Stimulated activated CD4-positive, alpha-beta T cell treated with anti-CD3 and anti-CD28 coated beads, Interleukin-1b, Interleukin-23, amount 100 ng/mL, for 4 hours (primary cell): ENCODE measurements at regions not wholly inside any gene's neighbourhood (a gene's known extent, or its start where the extent isn't known, plus 50 kb on each side); places are given as distances from the start of the nearest gene placed in this dataset.

Source experiments
- DNase-seq, 2 donors: peaks; one replicate each; pipeline ENCODE4 v3.0.0-alpha.2; 2020; ENCODE audit warnings: low read depth in 2 of 2

DNA sequence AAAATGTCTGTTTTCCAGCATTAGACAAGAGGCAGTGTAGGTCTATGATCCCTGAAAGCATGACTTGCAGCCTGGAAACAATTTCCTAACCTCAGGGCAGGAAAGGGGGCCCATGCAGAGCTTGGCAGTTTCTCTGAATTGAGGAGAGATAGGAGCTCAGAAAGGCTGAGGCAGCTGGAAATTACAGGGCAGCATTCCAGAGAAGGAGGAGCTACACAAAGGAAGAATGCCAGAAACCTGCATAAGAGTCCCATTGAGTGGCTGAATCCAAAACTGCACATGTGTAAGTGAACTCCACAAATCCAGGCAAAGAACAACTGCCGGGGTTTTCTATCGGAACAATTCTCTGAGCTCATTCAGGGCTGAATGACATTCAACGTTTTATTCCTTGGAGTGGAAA, 346.8 kb downstream of the PIK3R1 start:
- no peak for DNase-seq

DNA sequence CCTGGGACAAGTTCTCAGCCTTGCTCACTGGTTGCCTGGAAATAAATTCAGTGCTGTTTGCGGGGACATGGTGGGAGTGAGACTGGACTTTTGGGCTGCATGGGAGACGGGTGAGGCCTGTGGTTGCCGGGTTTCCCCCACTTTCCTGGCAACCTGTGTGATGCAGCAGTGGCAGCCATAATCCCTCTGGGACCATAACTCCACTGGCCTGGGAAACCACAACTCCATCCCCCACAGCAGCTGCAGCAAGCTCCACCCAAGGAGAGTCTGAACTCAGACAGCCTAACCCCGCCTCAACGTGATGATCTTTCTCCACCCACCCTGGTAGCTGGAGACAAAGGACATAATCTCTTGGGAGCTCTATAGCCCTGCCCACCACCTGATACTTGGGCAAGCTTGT, 349.9 kb downstream of the PIK3R1 start:
- no peak for DNase-seq

DNA sequence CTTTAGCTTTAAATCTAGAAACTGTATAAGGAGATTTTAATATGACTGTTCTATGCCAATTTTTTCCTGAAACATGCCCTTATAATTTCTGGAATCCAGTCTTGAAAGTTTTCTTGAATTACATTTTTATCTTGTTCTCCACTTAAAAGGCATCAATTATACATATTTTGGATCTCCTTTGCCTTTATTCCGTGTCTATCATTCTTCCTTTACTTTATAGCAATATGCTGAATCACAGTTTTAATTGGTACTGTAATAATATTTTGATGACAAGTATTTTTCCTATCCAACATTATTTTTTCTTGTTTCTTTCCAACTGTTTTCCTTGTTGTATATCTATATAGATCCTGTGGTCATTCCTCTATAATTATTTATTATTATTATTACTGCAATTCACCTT, 361.2 kb downstream of the PIK3R1 start:
- DNase-seq: no peak

DNA sequence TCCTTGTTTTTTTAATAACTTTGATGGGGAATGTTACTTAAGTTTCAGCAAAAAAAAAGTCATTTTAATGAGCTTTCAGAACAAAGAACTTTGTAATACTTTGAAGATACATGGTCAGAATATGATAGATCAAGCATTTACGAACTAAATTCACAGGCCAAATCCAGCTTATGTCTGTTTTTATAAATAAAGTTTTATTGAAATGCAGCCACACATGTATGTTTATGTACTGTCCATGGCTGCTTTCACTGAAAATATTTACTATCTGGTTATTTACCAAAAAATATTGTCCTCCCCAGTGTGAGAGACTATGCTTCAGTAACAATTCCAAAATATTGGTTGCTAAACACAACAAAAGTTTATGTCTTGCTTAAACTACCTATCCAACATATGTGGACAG, 366.7 kb downstream of the PIK3R1 start:
- no peak for DNase-seq

DNA sequence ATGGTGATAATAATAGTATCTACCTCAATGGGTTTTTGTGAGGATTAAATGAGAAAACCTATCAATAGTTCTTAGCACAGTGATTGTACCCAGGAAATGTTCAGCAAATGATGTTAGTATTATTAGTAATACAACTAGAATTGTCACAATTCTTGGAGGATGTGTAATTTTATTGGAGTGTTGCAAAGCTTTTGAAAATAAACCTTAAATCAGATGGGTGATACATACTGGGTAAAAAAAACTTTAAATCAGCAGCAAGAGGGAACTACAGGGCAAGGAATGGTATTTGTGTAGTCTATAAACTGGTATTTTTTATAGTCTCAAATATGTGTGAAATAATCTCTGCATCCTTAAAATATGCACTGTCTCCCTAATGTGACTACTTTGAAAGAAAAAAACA, 371.6 kb downstream of the PIK3R1 start:
- DNase-seq: no peak

DNA sequence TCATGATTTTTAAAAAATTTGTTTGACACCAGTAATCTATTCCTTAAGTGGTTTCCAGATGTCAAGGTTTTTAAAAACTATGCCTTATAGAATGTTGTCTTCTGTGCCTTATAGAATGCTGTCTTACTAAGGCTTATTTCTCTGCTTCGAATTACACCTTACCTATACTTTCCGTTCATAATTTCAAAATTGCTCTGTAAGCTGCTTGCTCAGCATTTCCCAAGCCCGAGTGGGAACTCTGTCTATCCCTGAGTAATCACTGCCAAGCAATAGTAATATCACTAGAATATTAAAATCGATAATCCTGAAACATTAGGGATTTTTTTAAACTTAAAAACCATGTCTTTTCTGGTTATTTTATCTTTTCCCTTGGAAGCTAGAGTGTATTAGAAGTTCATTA, 376.3 kb downstream of the PIK3R1 start:
- no peak for DNase-seq

DNA sequence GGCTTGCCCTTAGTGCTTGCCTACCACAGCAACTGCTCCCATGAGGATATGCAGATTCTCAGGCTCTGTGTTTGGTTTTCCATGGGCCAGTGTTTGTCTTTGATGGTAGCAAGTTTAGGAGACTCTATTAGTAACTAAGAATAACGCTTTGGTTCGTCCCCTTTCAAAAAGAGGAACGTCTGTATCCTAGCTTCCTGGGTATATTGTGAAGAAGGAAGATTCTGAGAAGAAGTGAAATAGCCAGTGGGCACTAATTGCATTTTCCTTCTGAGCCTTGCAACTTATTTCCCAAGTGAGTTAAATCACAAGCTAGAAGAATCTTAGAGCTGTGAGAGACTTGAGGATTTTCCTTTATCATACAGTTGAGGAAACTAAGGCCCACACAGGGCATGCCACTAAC, 376.8 kb downstream of the PIK3R1 start:
- DNase-seq: no peak

DNA sequence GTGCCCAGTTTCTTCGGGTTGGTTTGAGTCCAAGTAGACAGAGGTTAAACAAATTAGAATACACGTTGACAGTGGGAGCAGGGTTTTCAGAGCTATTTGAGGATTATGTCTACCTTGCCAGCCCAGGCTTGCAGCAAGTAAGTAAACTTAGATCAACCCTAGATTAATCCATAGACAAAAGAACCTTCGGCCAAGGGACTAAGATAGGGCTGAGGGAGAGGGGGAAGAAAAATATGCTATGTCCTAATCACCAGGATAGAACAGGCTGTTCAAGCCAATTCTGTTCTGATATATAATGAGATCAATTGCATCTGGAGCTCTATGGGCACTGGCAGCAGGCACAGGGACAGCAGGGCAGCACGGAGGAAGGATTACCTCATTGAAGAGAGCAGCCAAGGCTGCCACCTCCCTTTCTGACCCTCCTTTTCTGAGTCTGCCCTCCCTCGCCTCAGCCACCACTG, 377.7 kb downstream of the PIK3R1 start:
- no peak for DNase-seq

DNA sequence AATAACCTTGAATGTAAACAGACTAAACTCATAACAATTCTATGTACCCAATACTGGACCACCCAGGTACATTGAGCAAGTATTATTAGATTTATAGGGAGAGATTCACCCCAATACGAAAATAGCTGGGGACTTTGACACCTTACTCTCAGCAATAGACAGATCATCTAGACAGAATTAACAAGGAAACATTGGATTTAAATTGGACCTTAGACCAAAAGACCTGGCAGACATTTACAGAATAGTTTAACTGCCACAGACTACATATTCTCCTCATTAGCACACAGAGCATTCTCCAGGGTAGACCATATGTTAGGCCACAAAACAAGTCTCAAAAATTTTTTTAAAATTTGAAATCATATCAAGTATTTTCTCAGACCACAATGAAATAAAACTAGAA, 397.4 kb downstream of the PIK3R1 start:
- DNase-seq: no peak

DNA sequence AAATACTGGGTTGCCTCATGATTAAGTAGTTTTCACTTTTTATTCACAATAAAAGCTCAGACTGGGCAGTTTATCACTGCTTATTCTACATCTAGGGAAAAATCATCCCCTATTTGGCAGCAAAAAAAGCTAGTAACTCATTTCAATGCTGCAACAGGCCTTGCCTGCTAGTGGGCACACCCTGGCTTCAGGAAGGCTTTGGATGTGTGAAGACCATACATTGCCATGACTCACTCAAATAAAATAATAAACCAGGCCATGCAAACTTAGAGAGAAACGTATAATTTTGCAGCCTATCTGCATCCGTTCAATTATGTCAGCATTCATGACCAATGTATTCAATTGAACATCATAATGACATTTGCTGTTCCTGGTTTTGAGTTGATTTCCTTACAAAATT, 402.9 kb downstream of the PIK3R1 start:
- DNase-seq: no peak

DNA sequence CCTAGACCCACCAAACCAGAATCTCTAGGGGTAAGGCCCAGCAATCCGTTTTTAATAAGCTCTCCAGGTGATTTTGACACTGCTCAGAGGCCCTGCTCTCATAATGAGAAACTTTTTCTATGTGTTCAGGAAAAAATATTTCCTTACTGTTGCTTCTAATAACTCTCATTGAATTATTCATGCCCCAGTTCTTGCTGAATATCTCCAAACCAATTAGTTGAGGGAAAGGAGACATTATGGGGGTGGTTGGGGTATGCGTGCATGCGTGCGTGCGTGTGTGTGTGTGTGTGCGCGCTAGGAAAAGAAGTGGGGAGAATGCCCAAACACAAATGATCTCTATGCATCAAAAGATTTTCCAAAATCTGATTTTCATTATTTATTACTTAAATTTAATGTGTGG, 411.4 kb downstream of the PIK3R1 start:
- DNase-seq: no peak

DNA sequence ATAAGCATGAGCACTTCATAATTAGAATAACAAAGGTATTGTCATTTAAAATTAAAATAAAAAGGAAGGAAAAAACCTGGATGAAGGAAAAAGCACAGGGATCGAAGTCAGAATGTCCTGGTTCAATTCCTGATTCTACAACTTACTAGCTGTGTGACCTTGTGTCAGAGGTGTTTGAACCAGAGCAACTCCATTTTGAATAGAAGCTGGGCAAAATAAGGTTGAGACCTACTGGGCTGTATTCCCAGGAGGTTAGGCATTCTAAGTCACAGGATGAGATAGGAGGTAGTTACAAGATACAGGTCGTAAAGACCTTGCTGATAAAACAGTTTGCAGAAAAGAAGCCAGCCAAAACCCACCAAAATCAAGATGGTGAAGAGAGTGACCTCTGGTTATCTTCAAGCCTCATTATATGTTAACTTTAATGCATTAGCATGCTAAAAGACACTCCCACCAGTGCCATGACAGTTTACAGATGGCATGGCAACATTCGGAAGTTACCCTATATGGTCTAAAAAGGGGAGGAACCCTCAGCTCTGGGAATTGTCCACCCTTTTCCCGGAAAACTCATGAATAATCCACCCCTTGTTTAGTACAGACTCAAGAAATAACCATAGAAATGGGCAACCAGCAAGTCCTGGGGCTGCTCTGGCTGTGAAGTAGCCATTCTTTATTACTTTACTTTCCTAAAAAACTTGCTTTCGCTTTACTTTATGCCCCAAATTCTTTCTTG, 412.7 kb downstream of the PIK3R1 start:
- DNase-seq: no peak

DNA sequence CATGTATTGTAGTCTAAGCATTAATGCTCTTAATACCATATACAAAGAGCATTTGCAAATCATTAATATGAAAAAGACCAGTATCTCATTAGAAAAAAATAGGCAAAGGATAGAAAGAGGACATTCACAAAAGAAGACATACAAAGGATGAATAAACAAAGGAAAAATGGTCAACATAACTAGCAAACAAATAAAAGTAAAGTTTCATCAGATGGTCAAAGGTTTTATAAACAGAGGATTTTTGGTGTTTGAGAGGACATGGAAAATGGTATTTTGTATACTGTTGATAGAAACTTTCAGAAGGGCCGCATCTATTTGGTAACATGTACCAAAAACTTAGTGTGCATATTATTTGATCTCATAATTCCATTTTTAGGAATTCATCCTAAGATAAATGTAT, 414.8 kb downstream of the PIK3R1 start:
- DNase-seq: no peak

DNA sequence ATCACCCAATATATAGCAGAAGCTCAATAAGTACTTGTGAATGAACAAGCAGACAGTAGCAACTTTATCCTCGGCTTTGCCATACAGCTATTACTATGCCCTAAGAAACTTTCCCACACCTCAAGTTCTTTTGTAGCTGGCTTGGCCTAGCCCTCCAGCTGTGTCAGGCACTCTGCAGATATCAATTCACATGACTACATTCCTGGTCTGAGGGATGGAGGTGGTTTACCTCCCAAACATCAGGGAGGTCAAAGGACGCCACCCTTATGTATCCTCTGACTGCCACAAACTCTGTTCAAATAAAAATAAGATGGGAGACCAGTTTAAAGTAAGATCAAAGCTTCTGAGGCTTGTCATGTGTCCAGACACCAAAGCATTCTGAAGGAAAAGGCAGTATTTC, 416.3 kb downstream of the PIK3R1 start:
- no peak for DNase-seq

DNA sequence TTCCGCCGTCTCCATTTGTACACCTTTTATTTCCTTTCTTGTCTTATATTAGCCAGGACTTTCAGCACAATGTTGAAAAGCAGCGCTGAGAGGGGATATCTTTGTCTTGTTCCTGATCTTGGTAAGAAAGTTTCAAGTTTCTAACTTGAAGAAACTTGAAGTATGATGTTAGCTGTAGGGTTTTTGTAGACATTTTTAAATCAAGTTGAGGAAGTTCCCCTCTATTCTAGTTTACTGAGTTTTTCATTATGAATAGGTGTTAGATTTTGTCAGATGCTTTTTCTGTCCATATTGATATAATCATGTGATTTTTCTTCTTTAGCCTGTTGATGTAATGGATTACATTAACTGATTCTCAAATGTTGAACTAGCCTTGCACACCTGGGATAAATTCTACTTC, 425.7 kb downstream of the PIK3R1 start:
- no peak for DNase-seq

DNA sequence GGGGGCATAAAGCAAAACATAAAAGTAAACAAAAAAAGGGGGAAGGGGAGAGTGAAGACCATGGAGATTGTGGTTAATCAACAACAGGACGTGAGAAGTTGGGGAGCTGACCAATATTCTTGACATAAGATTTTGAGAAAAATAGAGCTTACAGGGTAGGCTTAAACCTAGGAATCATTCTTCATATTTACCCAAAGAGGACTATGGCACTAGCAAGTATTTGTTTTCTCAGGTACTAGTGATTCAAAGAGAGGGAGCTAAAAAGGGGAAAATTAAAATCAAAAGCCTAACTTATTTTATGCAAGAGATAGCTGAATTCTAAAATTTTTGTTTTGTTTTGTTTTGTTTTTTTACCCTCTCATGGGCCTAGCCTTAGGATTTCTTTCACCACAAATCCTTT, 427.5 kb downstream of the PIK3R1 start:
- no peak for DNase-seq

DNA sequence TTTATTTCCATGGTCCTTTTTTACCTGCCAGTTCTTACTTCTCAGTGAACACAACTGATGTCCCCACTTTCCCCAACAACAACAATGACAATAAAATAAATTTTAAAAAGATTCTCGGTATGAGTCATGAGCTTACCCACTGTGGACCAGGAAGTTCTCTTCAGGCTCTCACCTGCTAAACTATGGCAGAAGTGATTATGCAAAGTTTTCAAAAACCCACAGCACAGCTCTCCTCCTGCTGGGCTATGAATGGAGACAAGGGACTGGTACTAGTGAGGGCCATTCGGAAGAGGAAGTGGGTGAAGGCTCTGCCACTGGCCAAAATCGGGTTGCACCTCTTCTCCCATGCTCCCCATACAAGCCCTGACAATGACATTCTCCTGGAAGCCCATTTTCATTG, 429.4 kb downstream of the PIK3R1 start:
- DNase-seq: no peak

DNA sequence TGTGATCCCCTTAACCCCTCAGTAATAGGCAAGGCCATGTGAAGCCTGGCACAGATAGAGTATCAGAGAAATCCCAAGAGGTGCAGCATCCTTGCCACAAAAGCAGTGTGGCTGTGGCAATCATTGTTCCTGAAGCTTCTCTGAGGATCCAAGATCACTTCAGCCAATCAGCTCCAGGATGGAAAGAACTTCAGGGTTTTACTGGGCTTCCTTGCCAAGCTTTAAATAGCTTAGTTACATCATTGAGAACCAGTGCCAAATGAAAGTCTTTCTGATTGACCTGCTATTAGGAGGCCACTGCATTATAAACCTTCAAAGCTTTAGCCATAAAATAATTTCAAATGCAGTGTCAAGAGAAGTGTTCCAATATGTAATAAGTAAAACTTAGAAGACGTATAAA, 430.6 kb downstream of the PIK3R1 start:
- no peak for DNase-seq

DNA sequence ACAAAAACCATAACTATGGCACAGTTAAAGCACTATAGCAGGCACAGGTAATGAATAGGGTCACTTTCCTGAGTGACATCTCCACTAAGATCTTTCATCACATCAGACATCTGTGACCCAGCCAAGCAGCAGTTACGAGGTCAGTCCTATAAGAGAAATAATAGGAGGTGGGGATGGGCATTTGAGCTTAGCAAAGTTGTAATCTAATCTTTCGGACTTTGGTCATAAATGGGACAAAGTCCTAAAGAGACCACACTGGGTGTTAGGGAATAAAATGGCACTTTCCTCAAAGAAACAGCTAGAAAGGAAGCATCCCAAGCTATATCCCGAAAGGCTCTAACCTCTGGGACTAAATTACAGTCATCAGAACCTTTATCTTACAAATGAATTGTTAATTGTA, 432.2 kb downstream of the PIK3R1 start:
- no peak for DNase-seq

DNA sequence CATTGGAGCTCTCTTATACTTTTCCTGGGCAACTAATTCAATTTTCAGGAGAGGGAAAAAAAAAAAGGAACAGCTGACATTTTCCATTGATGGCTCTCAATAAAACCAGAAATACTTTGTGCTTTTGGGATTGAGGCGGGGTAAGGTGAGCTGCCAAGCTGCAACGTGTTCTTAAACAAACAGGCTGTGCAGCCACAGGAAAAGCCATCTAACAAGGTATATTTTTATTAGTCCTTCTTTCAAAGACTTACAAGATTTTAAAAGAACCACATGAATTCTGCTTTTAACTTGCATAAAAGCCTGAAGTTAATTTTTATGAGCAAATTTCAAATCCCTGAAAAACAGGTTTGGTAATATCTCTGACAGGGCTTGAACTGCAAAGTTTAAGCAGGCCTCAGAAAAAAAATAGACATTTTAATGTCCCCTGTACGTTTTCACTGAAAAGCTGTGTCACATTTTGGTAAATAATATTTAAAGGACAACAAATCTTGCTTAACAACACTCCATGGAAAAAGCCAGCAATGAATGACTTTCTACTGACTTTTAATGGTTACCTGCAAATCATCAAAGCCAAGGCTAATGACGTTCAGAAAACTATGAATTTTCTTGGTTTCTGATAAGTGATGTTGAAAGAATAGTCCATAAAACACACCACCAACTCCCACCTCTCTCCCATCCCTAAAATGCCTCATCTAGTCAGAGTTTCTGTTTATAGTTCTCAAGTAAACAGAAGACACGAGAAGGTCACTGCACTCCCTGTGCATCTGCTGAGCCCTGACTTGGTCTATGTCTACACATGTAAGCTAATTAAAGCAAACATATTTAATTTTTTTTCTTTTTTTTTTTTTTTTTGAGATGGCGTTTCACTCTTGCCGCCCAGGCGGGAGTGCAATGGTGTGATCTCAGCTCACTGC, 433.6 kb downstream of the PIK3R1 start:
- no peak for DNase-seq

DNA sequence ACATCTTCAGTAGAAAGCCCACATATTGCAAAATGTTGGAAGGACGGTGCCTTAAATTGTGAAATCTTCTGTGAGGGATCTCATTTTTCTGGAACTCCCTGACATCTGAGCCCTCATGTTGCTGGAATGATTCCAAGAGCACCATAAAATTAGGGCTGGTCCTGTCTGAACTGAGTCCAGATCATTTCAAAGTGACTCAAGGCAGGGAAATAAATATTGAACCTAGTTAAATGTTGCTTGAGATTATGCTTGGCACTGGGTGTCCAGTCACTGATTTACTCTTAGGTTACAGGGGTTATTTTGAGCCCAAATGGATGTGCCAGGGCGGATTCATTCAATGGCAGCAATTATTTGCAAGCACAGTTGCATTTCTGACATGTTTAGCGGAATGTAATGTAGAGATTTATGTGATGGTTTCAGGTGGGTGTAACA, 437.0 kb downstream of the PIK3R1 start:
- DNase-seq: no peak

DNA sequence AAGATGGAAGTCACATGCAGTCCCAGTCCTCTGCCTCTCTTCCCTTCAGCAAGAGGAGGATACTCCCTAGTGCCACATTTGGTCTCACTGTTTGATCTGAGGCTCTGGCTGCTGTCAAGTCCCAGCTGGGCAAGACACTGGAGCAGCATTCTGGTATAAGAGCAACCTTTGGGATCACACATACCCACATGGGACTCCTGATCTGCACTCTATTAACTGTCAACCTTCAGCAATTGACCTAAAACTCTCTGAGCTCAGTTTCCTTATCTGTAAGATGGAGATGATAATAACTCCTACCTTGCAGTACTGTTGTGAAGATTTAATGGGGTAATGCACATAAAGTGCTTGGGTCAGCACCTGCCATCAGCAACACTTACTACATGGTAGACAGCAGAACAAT, 437.9 kb downstream of the PIK3R1 start:
- DNase-seq: no peak
